Peyer's patch (tissue), 4 donors: ENCODE measurements at regions not wholly inside any gene's neighbourhood (a gene's known extent, or its start where the extent isn't known, plus 50 kb on each side); places are given as distances from the start of the nearest gene placed in this dataset.

Experiments
- DNase-seq, 3 donors: peaks; one replicate each; pipeline ENCODE4 v3.0.0-alpha.2; 2017 to 2019
- H3K27ac ChIP-seq, 4 donors: fragments of 200-600 bp; sonication (generic); one replicate each; pipeline ENCODE4 v1.5.1; 2016 to 2019
- H3K27me3 ChIP-seq, 2 donors: fragments of 200-600 bp; sonication (generic); one replicate each; pipeline ENCODE4 v1.5.1; 2019
- H3K36me3 ChIP-seq, 3 donors: fragments of 200-600 bp; sonication (generic); one replicate each; pipeline ENCODE4 v1.5.1; 2016 to 2019
- H3K4me1 ChIP-seq, 4 donors: fragments of 200-600 bp; sonication (generic); one replicate each; pipeline ENCODE4 v1.5.1; 2016 to 2019
- H3K4me3 ChIP-seq, 4 donors: fragments of 200-600 bp; sonication (generic); 1 replicate in 3 of 4; 2 replicates in 1 of 4; pipeline ENCODE4 v1.5.1; 2016 to 2019; ENCODE audit warnings: mild to moderate bottlenecking in 1 of 4
- H3K9me3 ChIP-seq, 4 donors: fragments of 200-600 bp; sonication (generic); one replicate each; pipeline ENCODE4 v1.5.1; 2016 to 2019; ENCODE audit warnings: mild to moderate bottlenecking in 1 of 4
- CTCF ChIP-seq, 6 experiments: fragments of 450-650 bp in 4 of 6; fragments of 200-600 bp in 2 of 6; sonication (generic) in 1 of 6; IDR thresholded peaks; one replicate each; pipeline ENCODE4 v1.5.1; 2017 to 2019; ENCODE audit warnings: antibody characterized with exemption in 6 of 6, mild to moderate bottlenecking in 3 of 6, moderate library complexity in 1 of 6
- POLR2A ChIP-seq, 2 donors: fragments of 450-650 bp; IDR thresholded peaks; one replicate each; pipeline ENCODE4 v1.5.1; 2017; ENCODE audit warnings: antibody characterized with exemption in 2 of 2, mild to moderate bottlenecking in 2 of 2, moderate library complexity in 2 of 2

- H3K4me1 ChIP-seq: no peaks in the 10 kb centered on the region
- H3K27me3 ChIP-seq: no peaks in the 10 kb centered on the region
- TF ChIP-seq POLR2A (IDR thresholded peaks at IDR 0.05): no peak
- no peak for TF ChIP-seq CTCF (IDR thresholded peaks at IDR 0.05)
- H3K36me3 ChIP-seq: no peaks in the 10 kb centered on the region
- H3K27ac ChIP-seq: no peak overlapping the region
- no peak overlapping the region for H3K4me3 ChIP-seq
- no peaks in the 10 kb centered on the region for H3K9me3 ChIP-seq
- no peak for DNase-seq
These were observed 144.9 kb upstream of the AHR start for GRCh38 chr7:17153536-17153935.

GRCh38 chr7:17155529-17155928 is 142.9 kb upstream of the AHR start:
- Histone ChIP-seq H3K4me3 (no peak overlapping the region), H3K4me1 (no peaks in the 10 kb centered on the region), H3K27ac (no peak overlapping the region), H3K9me3 (no peaks in the 10 kb centered on the region), H3K27me3 (no peaks in the 10 kb centered on the region), H3K36me3 (no peaks in the 10 kb centered on the region)
- TF ChIP-seq POLR2A (IDR thresholded peaks at IDR 0.05): no peak
- TF ChIP-seq CTCF (IDR thresholded peaks at IDR 0.05): no peak
- no peak for DNase-seq

GRCh38 chr7:17158261-17158660 is 140.2 kb upstream of the AHR start:
- DNase-seq: no peak
- Histone ChIP-seq H3K27me3 (no peaks in the 10 kb centered on the region), H3K4me3 (no peak overlapping the region), H3K27ac (no peak overlapping the region), H3K36me3 (no peaks in the 10 kb centered on the region), H3K4me1 (no peaks in the 10 kb centered on the region), H3K9me3 (no peaks in the 10 kb centered on the region)
- TF ChIP-seq CTCF (IDR thresholded peaks at IDR 0.05): no peak
- no peak for TF ChIP-seq POLR2A (IDR thresholded peaks at IDR 0.05)

- no peaks in the 10 kb centered on the region for H3K27me3 ChIP-seq
- H3K4me3 ChIP-seq: no peak overlapping the region
- H3K27ac ChIP-seq: no peak overlapping the region
- DNase-seq: no peak
- H3K9me3 ChIP-seq: no peaks in the 10 kb centered on the region
- H3K36me3 ChIP-seq: no peaks in the 10 kb centered on the region
- TF ChIP-seq POLR2A (IDR thresholded peaks at IDR 0.05) (no peak), CTCF (IDR thresholded peaks at IDR 0.05) (no peak)
- no peaks in the 10 kb centered on the region for H3K4me1 ChIP-seq
These were observed 138.9 kb upstream of the AHR start for GRCh38 chr7:17159500-17160037.

- Histone ChIP-seq H3K36me3 (no peaks in the 10 kb centered on the region), H3K9me3 (no peaks in the 10 kb centered on the region), H3K27ac (no peak overlapping the region), H3K4me3 (no peak overlapping the region), H3K27me3 (no peaks in the 10 kb centered on the region), H3K4me1 (no peaks in the 10 kb centered on the region)
- no peak for TF ChIP-seq CTCF (IDR thresholded peaks at IDR 0.05)
- TF ChIP-seq POLR2A (IDR thresholded peaks at IDR 0.05): no peak
- no peak for DNase-seq
These were observed 131.6 kb upstream of the AHR start for GRCh38 chr7:17166824-17167379.

- Histone ChIP-seq H3K9me3 (no peaks in the 10 kb centered on the region), H3K4me1 (no peaks in the 10 kb centered on the region), H3K27ac (no peak overlapping the region), H3K36me3 (no peaks in the 10 kb centered on the region), H3K4me3 (no peak overlapping the region), H3K27me3 (no peaks in the 10 kb centered on the region)
- DNase-seq: no peak
- TF ChIP-seq POLR2A (IDR thresholded peaks at IDR 0.05) (no peak), CTCF (IDR thresholded peaks at IDR 0.05) (no peak)
These were observed 130.0 kb upstream of the AHR start for GRCh38 chr7:17168416-17168815.
